Stimulated activated CD4-positive, alpha-beta T cell treated with anti-CD3 and anti-CD28 coated beads, Interleukin-2, amount 100 ng/mL, for 24 hours (primary cell): ENCODE measurements at regions not wholly inside any gene's neighbourhood (a gene's known extent, or its start where the extent isn't known, plus 50 kb on each side); places are given as distances from the start of the nearest gene placed in this dataset.
"Not testable (repeated sequence)": the region's sequence is repeated elsewhere in the genome, so short reads cannot be mapped to it uniquely, and the experiment has no call there.

ENCODE experiments used
- DNase-seq, 2 donors: peaks; one replicate each; pipeline ENCODE4 v3.0.0-alpha.2; 2020

- not testable (repeated sequence) for DNase-seq
These were observed 64.4 kb downstream of the TMEM200C start for GRCh38 chr18:5830902-5831301.

GRCh38 chr18:5828913-5829312, 66.4 kb downstream of the TMEM200C start:
- no peak for DNase-seq

GRCh38 chr18:5825663-5826062, 69.7 kb downstream of the TMEM200C start:
- no peak for DNase-seq

GRCh38 chr18:5824370-5824984, 70.8 kb downstream of the TMEM200C start:
- DNase-seq = no peak

- DNase-seq = no peak
These were observed 77.5 kb downstream of the TMEM200C start for GRCh38 chr18:5817816-5818215.

- no peak for DNase-seq
These were observed 88.5 kb downstream of the TMEM200C start for GRCh38 chr18:5806860-5807259.

GRCh38 chr18:5787936-5788335, 107.4 kb downstream of the TMEM200C start:
- DNase-seq = no peak

- DNase-seq = no peak
These were observed 115.4 kb downstream of the TMEM200C start for GRCh38 chr18:5779922-5780321.

GRCh38 chr18:5772306-5773105, 122.8 kb downstream of the TMEM200C start:
- no peak for DNase-seq

- no peak for DNase-seq
These were observed 124.0 kb downstream of the TMEM200C start for GRCh38 chr18:5771343-5771742.

- no peak for DNase-seq
These were observed 125.1 kb downstream of the TMEM200C start for GRCh38 chr18:5770176-5770575.

- no peak for DNase-seq
These were observed 126.9 kb downstream of the TMEM200C start for GRCh38 chr18:5768454-5768853.

GRCh38 chr18:5759194-5759593, 136.1 kb downstream of the TMEM200C start:
- no peak for DNase-seq

GRCh38 chr18:5756823-5757222, 138.5 kb downstream of the TMEM200C start:
- DNase-seq = no peak

GRCh38 chr18:5747678-5748077, 147.6 kb downstream of the TMEM200C start:
- DNase-seq = no peak

GRCh38 chr18:5746844-5747243, 148.5 kb downstream of the TMEM200C start:
- no peak for DNase-seq

GRCh38 chr18:5744659-5745058, 150.7 kb downstream of the TMEM200C start:
- no peak for DNase-seq

- no peak for DNase-seq
These were observed 156.8 kb downstream of the TMEM200C start for GRCh38 chr18:5738526-5738925.

- DNase-seq = no peak
These were observed 163.0 kb downstream of the TMEM200C start for GRCh38 chr18:5732318-5732717.

- DNase-seq = no peak
These were observed 165.2 kb downstream of the TMEM200C start for GRCh38 chr18:5729983-5730699.

- DNase-seq = no peak
These were observed 166.8 kb downstream of the TMEM200C start for GRCh38 chr18:5728531-5728930.

- no peak for DNase-seq
These were observed 169.3 kb downstream of the TMEM200C start for GRCh38 chr18:5726011-5726410.

- DNase-seq = no peak
These were observed 173.4 kb downstream of the TMEM200C start for GRCh38 chr18:5721924-5722323.

GRCh38 chr18:5720132-5720531, 175.2 kb downstream of the TMEM200C start:
- no peak for DNase-seq
